Activated naive CD4-positive, alpha-beta T cell treated with anti-CD3 and anti-CD28 coated beads, Interleukin-2, amount 50 U/mL, for 24 hours (primary cell): ENCODE measurements at regions not wholly inside any gene's neighbourhood (a gene's known extent, or its start where the extent isn't known, plus 50 kb on each side); places are given as distances from the start of the nearest gene placed in this dataset.

Experiments used
- H3K27ac Mint-ChIP-seq: one replicate; pipeline ENCODE4 v1.8.0; 2021; ENCODE audit warnings: mild to moderate bottlenecking, mixed read lengths
- H3K27me3 Mint-ChIP-seq: one replicate; pipeline ENCODE4 v1.8.0; 2021; ENCODE audit warnings: mixed read lengths
- H3K36me3 Mint-ChIP-seq: one replicate; pipeline ENCODE4 v1.8.0; 2021; ENCODE audit warnings: mixed read lengths
- H3K4me1 Mint-ChIP-seq: one replicate; pipeline ENCODE4 v1.8.0; 2021; ENCODE audit warnings: mixed read lengths
- H3K4me3 Mint-ChIP-seq: one replicate; pipeline ENCODE4 v1.8.0; 2021; ENCODE audit warnings: mild to moderate bottlenecking, mixed read lengths
- H3K9me3 Mint-ChIP-seq: one replicate; pipeline ENCODE4 v1.8.0; 2021; ENCODE audit warnings: mixed read lengths

GRCh38 chr15:29348336-29348914 lies 78.8 kb upstream of the NSMCE3 start:
- H3K4me3 Mint-ChIP-seq, result no peak overlapping the region
- no peaks in the 10 kb centered on the region for H3K36me3 Mint-ChIP-seq
- peaks cover 4% of the 10 kb centered on the region for H3K27me3 Mint-ChIP-seq
- no peaks in the 10 kb centered on the region for H3K4me1 Mint-ChIP-seq
- H3K9me3 Mint-ChIP-seq, result no peaks in the 10 kb centered on the region
- no peak overlapping the region for H3K27ac Mint-ChIP-seq

- no peak overlapping the region for H3K27ac Mint-ChIP-seq
- H3K9me3 Mint-ChIP-seq, result no peaks in the 10 kb centered on the region
- no peaks in the 10 kb centered on the region for H3K4me1 Mint-ChIP-seq
- H3K4me3 Mint-ChIP-seq, result no peak overlapping the region
- H3K27me3 Mint-ChIP-seq, result peaks cover 4% of the 10 kb centered on the region
- no peaks in the 10 kb centered on the region for H3K36me3 Mint-ChIP-seq
Observed at GRCh38 chr15:29346998-29347397, 77.4 kb upstream of the NSMCE3 start.

- Mint-ChIP-seq H3K4me3 (no peak overlapping the region), H3K27ac (no peak overlapping the region), H3K4me1 (no peaks in the 10 kb centered on the region), H3K36me3 (no peaks in the 10 kb centered on the region), H3K27me3 (peaks cover 4% of the 10 kb centered on the region), H3K9me3 (no peaks in the 10 kb centered on the region)
Observed at GRCh38 chr15:29345549-29346525, 76.2 kb upstream of the NSMCE3 start.

GRCh38 chr15:29344474-29344873 lies 74.9 kb upstream of the NSMCE3 start:
- Mint-ChIP-seq H3K4me1 (no peaks in the 10 kb centered on the region), H3K27me3 (peaks cover 3% of the 10 kb centered on the region), H3K27ac (no peak overlapping the region), H3K4me3 (no peak overlapping the region), H3K36me3 (no peaks in the 10 kb centered on the region), H3K9me3 (no peaks in the 10 kb centered on the region)

- Mint-ChIP-seq H3K4me3 (no peak overlapping the region), H3K27ac (no peak overlapping the region), H3K36me3 (no peaks in the 10 kb centered on the region), H3K9me3 (no peaks in the 10 kb centered on the region), H3K4me1 (no peaks in the 10 kb centered on the region), H3K27me3 (peaks cover 1% of the 10 kb centered on the region)
Observed at GRCh38 chr15:29343229-29343628, 73.6 kb upstream of the NSMCE3 start.

- Mint-ChIP-seq H3K4me3 (no peak overlapping the region), H3K9me3 (no peaks in the 10 kb centered on the region), H3K4me1 (no peaks in the 10 kb centered on the region), H3K27ac (no peak overlapping the region), H3K36me3 (no peaks in the 10 kb centered on the region), H3K27me3 (no peaks in the 10 kb centered on the region)
Observed at GRCh38 chr15:29342201-29342600, 72.6 kb upstream of the NSMCE3 start.

GRCh38 chr15:29337156-29337959 lies 67.7 kb upstream of the NSMCE3 start:
- no peaks in the 10 kb centered on the region for H3K36me3 Mint-ChIP-seq

GRCh38 chr15:29334544-29334943 lies 64.9 kb upstream of the NSMCE3 start:
- Mint-ChIP-seq H3K36me3 (no peaks in the 10 kb centered on the region), H3K4me3 (no peak overlapping the region), H3K9me3 (no peaks in the 10 kb centered on the region), H3K4me1 (no peaks in the 10 kb centered on the region), H3K27me3 (no peaks in the 10 kb centered on the region), H3K27ac (no peak overlapping the region)

More at GRCh38 chr15:29337156-29337959, 67.7 kb upstream of the NSMCE3 start:
- Mint-ChIP-seq H3K27ac (no peak overlapping the region), H3K27me3 (no peaks in the 10 kb centered on the region), H3K4me1 (no peaks in the 10 kb centered on the region), H3K4me3 (no peak overlapping the region), H3K9me3 (no peaks in the 10 kb centered on the region)

GRCh38 chr15:29333261-29333660 lies 63.6 kb upstream of the NSMCE3 start:
- Mint-ChIP-seq H3K4me3 (no peak overlapping the region), H3K36me3 (no peaks in the 10 kb centered on the region), H3K27ac (no peak overlapping the region), H3K4me1 (no peaks in the 10 kb centered on the region), H3K27me3 (no peaks in the 10 kb centered on the region), H3K9me3 (no peaks in the 10 kb centered on the region)

GRCh38 chr15:29331669-29332068 lies 62.0 kb upstream of the NSMCE3 start:
- Mint-ChIP-seq H3K36me3 (no peaks in the 10 kb centered on the region), H3K27ac (no peak overlapping the region), H3K4me1 (no peaks in the 10 kb centered on the region), H3K9me3 (peaks cover 3% of the 10 kb centered on the region), H3K4me3 (no peak overlapping the region), H3K27me3 (no peaks in the 10 kb centered on the region)

- no peak overlapping the region for H3K4me3 Mint-ChIP-seq
- peaks cover under 1% of the 10 kb centered on the region for H3K36me3 Mint-ChIP-seq
- H3K27ac Mint-ChIP-seq, result no peak overlapping the region
- H3K9me3 Mint-ChIP-seq, result peaks cover 9% of the 10 kb centered on the region
- H3K4me1 Mint-ChIP-seq, result no peaks in the 10 kb centered on the region
- peaks cover under 1% of the 10 kb centered on the region for H3K27me3 Mint-ChIP-seq
Observed at GRCh38 chr15:29331071-29331470, 61.4 kb upstream of the NSMCE3 start.

- Mint-ChIP-seq H3K9me3 (peaks cover 31% of the 10 kb centered on the region), H3K4me1 (no peaks in the 10 kb centered on the region), H3K36me3 (peaks cover 6% of the 10 kb centered on the region), H3K27me3 (peaks cover 15% of the 10 kb centered on the region), H3K27ac (no peak overlapping the region), H3K4me3 (no peak overlapping the region)
Observed at GRCh38 chr15:29324746-29325145, 55.1 kb upstream of the NSMCE3 start.

GRCh38 chr15:29323557-29323956 lies 53.9 kb upstream of the NSMCE3 start:
- Mint-ChIP-seq H3K9me3 (peaks cover 31% of the 10 kb centered on the region), H3K27ac (no peak overlapping the region), H3K4me3 (no peak overlapping the region), H3K36me3 (peaks cover 6% of the 10 kb centered on the region), H3K27me3 (peaks cover 15% of the 10 kb centered on the region), H3K4me1 (no peaks in the 10 kb centered on the region)

- Mint-ChIP-seq H3K27me3 (peaks cover 15% of the 10 kb centered on the region), H3K36me3 (peaks cover 6% of the 10 kb centered on the region), H3K4me3 (no peak overlapping the region), H3K4me1 (no peaks in the 10 kb centered on the region), H3K9me3 (peaks cover 31% of the 10 kb centered on the region), H3K27ac (no peak overlapping the region)
Observed at GRCh38 chr15:29322415-29322814, 52.8 kb upstream of the NSMCE3 start.

GRCh38 chr15:29320420-29320819 lies 50.8 kb upstream of the NSMCE3 start:
- Mint-ChIP-seq H3K36me3 (peaks cover 3% of the 10 kb centered on the region), H3K4me3 (no peak overlapping the region), H3K27ac (no peak overlapping the region), H3K27me3 (peaks cover 14% of the 10 kb centered on the region), H3K9me3 (peaks cover 15% of the 10 kb centered on the region), H3K4me1 (no peaks in the 10 kb centered on the region)

- H3K4me3 Mint-ChIP-seq, result no peak overlapping the region
- H3K27ac Mint-ChIP-seq, result no peak overlapping the region
- peaks cover 14% of the 10 kb centered on the region for H3K27me3 Mint-ChIP-seq
- H3K9me3 Mint-ChIP-seq, result peaks cover 14% of the 10 kb centered on the region
- H3K36me3 Mint-ChIP-seq, result peaks cover 3% of the 10 kb centered on the region
- H3K4me1 Mint-ChIP-seq, result no peaks in the 10 kb centered on the region
Observed at GRCh38 chr15:29319823-29320222, 50.2 kb upstream of the NSMCE3 start.
